Right lobe of liver (tissue), 6 donors: ENCODE measurements at regions not wholly inside any gene's neighbourhood (a gene's known extent, or its start where the extent isn't known, plus 50 kb on each side); places are given as distances from the start of the nearest gene placed in this dataset.
A peak's percentile ranks its signal among the peaks of the same experiment; 100 is the strongest.

ENCODE experiments used
- ATAC-seq, 4 donors: fragments of 200-7000 bp; cut with Tn5 transposase; one replicate each; pipeline ENCODE4 v1.9.1; 2020; ENCODE audit warnings: mild to moderate bottlenecking in 4 of 4, moderate library complexity in 4 of 4
- DNase-seq, 3 donors: peaks; one replicate each; pipeline ENCODE4 v3.0.0-alpha.2; 2020
- H3K27ac ChIP-seq, 3 donors: fragments of 200-600 bp; one replicate each; pipeline ENCODE4 v1.8.0; 2022
- H3K27me3 ChIP-seq, 2 donors: fragments of 200-600 bp; one replicate each; pipeline ENCODE4 v1.8.0; 2022
- H3K36me3 ChIP-seq, 4 donors: fragments of 200-600 bp; sonication (generic) in 1 of 4; one replicate each; pipeline versions ENCODE4 v1.5.1 to v1.8.0; 2017 to 2022; ENCODE audit warnings: control low read depth in 1 of 4
- H3K4me1 ChIP-seq, 4 donors: fragments of 200-600 bp; sonication (generic) in 1 of 4; one replicate each; pipeline versions ENCODE4 v1.5.1 to v1.8.0; 2017 to 2022; ENCODE audit warnings: control low read depth in 1 of 4
- H3K4me3 ChIP-seq, 3 donors: fragments of 200-600 bp; one replicate each; pipeline ENCODE4 v1.8.0; 2022
- H3K9me3 ChIP-seq, 4 donors: fragments of 200-600 bp; sonication (generic) in 1 of 4; one replicate each; pipeline versions ENCODE4 v1.5.1 to v1.8.0; 2017 to 2022; ENCODE audit warnings: control low read depth in 1 of 4
- POLR2A ChIP-seq: fragments of 450-650 bp; IDR thresholded peaks from one replicate; pipeline ENCODE4 v1.6.1; 2017; ENCODE audit warnings: antibody characterized with exemption, mild to moderate bottlenecking
- WGBS: methylation state at CpG from one replicate; pipeline ENCODE4 v1.1.6; 2018; ENCODE audit warnings: low coverage, low lambda C conversion rate; ENCODE audit not compliant: insufficient coverage; ENCODE audit errors: missing lambda C conversion rate; 5-methylcytosine and 5-hydroxymethylcytosine counted together
- intact Hi-C, 2 donors: fragments of 100-400 bp; cut with DNase I; formaldehyde crosslinking; loops; one replicate each; pipeline versions ENCODE4 v1.11.2 to v1.14.1; 2022
- TF ChIP-seq, protein P1 (sequence below), 4 donors: fragments of 200-600 bp in 3 of 4; fragments of 450-650 bp in 1 of 4; IDR thresholded peaks; one replicate each; pipeline versions ENCODE4 v1.5.1 to v1.8.0; 2016 to 2022; ENCODE audit warnings: antibody characterized with exemption in 4 of 4, mild to moderate bottlenecking in 2 of 4
- donor health status: DM: no; HTN: yes; CAD: no.
- donor health status: DM: no; HTN: no; CAD: no.
- donor health status: DM: no; HTN: no; CAD: no.
- donor health status: DM: no; HTN: yes; CAD: no.
- donor health status: DM: no; HTN: yes; CAD: no.

DNA sequence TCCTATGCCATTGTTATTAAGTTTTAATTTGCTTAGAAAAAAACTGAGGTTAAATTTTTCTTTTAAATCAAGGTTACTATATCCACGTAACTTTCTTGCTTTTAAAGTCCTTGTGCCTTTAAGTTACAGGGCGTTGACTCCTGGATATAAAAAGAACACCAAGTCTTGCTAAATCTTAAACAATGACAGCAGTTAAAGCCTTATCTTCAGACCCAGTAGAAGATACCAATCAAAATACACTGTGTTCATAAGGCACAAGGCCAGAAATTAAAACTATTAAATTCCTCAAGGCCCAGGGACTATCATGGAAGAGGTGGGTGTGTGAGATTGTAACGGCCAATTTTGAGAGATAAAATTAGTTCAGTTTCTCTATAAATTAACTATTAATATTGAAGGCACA, 60.4 kb downstream of the PAGE2 start:
- Histone ChIP-seq H3K27ac (no peak overlapping the region), H3K36me3 (no peaks in the 10 kb centered on the region), H3K27me3 (no peaks in the 10 kb centered on the region), H3K4me1 (no peaks in the 10 kb centered on the region), H3K9me3 (no peaks in the 10 kb centered on the region), H3K4me3 (no peak overlapping the region)
- TF ChIP-seq, protein P1, sequence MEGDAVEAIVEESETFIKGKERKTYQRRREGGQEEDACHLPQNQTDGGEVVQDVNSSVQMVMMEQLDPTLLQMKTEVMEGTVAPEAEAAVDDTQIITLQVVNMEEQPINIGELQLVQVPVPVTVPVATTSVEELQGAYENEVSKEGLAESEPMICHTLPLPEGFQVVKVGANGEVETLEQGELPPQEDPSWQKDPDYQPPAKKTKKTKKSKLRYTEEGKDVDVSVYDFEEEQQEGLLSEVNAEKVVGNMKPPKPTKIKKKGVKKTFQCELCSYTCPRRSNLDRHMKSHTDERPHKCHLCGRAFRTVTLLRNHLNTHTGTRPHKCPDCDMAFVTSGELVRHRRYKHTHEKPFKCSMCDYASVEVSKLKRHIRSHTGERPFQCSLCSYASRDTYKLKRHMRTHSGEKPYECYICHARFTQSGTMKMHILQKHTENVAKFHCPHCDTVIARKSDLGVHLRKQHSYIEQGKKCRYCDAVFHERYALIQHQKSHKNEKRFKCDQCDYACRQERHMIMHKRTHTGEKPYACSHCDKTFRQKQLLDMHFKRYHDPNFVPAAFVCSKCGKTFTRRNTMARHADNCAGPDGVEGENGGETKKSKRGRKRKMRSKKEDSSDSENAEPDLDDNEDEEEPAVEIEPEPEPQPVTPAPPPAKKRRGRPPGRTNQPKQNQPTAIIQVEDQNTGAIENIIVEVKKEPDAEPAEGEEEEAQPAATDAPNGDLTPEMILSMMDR (IDR thresholded peaks at IDR 0.05): no peak
- TF ChIP-seq POLR2A: no peak
- DNase-seq: no peak
- intact Hi-C loops: no loop called here
- WGBS: 68% methylated on average over 3 of the region's 3 CpGs
- no peak for ATAC-seq

DNA sequence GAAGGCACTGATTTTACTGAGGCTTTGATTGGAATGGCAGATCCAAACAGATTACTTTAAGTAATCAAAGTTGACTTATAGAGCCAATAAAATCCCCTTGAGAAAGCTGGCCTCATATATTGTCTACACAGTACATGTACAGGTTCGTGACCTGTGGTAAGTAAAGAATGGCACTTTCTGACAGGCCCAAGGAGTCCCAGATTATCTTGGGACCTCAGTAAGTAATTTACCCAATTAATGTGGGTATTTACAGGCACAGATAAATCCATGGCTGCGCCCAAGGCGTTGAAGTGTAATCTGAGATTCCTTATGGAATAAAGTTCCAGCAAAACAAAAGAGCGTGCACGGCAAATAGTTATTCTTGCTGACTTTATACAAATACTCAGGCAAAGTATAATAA, 62.4 kb downstream of the PAGE2 start:
- Histone ChIP-seq H3K36me3 (no peaks in the 10 kb centered on the region), H3K27ac (no peak overlapping the region), H3K4me1 (no peaks in the 10 kb centered on the region), H3K9me3 (no peaks in the 10 kb centered on the region), H3K4me3 (no peak overlapping the region), H3K27me3 (no peaks in the 10 kb centered on the region)
- ATAC-seq: no peak
- TF ChIP-seq POLR2A: no peak
- TF ChIP-seq, protein P1 (IDR thresholded peaks at IDR 0.05): no peak
- WGBS: 84% methylated on average over 5 of the region's 5 CpGs
- intact Hi-C loops: no loop called here
- DNase-seq: no peak

DNA sequence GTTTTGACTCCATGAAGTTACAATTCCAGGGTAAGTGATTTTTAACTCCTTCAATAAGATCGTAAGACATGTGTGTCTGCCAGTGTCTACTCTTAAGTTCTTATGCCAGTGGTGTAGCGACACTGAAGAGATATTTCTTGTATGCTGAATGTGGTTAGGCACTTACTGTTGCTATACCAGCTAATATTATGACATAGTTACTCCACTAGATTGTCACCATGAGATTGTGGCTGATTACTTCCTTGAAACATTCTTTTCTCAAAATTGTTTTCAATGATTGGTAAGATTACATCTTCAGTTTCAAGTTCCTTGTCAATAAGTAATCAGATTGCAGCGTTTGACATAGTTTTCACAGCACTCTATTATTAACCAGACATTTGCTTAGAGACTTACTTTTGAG, 60.6 kb upstream of the PAGE5 start:
- no peaks in the 10 kb centered on the region for H3K27me3 ChIP-seq
- no peak for TF ChIP-seq POLR2A
- TF ChIP-seq, protein P1 (IDR thresholded peaks at IDR 0.05): no peak
- H3K27ac ChIP-seq: no peak overlapping the region

DNA sequence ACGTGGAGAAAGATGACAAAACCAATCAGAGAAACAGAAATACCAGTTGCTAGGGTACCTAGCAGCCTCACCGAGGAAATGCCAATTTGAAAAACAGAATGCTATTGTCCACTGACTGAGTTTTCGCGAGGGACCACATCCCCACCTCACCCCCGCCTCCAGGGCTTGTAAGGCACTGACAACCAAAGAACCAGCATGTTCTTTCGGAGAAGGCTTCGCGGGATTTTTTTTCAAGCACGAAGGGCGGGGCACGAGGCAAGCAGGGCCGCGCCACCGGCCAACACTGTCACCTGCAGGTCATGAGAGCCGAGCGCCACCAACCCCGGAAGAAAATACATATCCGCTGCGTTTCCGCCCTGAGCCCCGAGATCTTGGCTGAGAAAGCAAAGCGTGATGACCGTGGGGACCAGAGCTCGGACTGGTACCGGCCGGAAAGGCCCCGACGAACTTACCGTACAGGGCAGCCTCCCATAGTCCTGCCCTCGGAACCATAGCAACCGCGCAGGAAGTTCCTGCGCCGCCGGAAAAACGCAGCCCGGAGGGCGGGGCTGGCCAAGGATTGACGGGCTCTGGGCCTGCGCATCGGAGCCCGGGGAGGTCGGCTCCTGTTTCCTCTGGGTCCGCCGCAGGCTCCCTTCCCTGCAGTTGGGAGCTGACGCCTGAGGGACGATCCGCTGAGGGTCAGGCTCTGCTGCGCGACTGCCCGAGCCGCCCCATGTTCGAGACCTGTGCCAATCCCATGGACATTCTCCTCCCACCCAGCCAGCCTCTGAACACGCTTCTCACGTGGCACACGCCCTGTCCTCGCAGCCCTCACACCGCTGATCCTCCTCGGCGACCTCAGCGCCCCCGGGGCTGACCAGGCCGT, 59.2 kb upstream of the PAGE5 start:
- DNase-seq (peak; percentile 90 to 93 (median 91)), ATAC-seq (peak; percentile 98)
- Histone ChIP-seq H3K36me3 (no peaks in the 10 kb centered on the region), H3K4me3 (peak overlapping the region; percentile 43 to 56 (median 47)), H3K9me3 (no peaks in the 10 kb centered on the region), H3K27me3 (no peaks in the 10 kb centered on the region), H3K27ac (peak overlapping the region; percentile 70 to 75 (median 74)), H3K4me1 (no peaks in the 10 kb centered on the region)
- intact Hi-C loops: no loop called here
- TF ChIP-seq, protein P1 (IDR thresholded peaks at IDR 0.05): peak; percentile 17 to 32 (median 30)
- TF ChIP-seq POLR2A: peak; percentile 87
- 22% methylated on average over 15 of the region's 63 CpGs for WGBS

More for the DNA sequence above, 60.6 kb upstream of the PAGE5 start:
- Histone ChIP-seq H3K4me1 (no peaks in the 10 kb centered on the region), H3K4me3 (no peak overlapping the region), H3K36me3 (no peaks in the 10 kb centered on the region), H3K9me3 (no peaks in the 10 kb centered on the region)
- intact Hi-C loops: no loop called here
- no peak for DNase-seq
- no peak for ATAC-seq
- 53% methylated on average over 3 of the region's 3 CpGs for WGBS
